Hepatocyte (in vitro differentiated cells): ENCODE measurements at regions not wholly inside any gene's neighbourhood (a gene's known extent, or its start where the extent isn't known, plus 50 kb on each side); places are given as distances from the start of the nearest gene placed in this dataset.

Source experiments
- CTCF ChIP-seq: fragments of 200-600 bp; sonication (generic); IDR thresholded peaks from 2 replicates; pipeline ENCODE4 v1.5.1; 2016; ENCODE audit warnings: antibody characterized with exemption, mild to moderate bottlenecking; ENCODE audit not compliant: poor library complexity
- EZH2 ChIP-seq: fragments of 200-600 bp; sonication (generic); IDR thresholded peaks from 2 replicates; pipeline ENCODE4 v1.6.1; 2016; ENCODE audit warnings: antibody characterized with exemption, mild to moderate bottlenecking, borderline replicate concordance
- EZH2phosphoT487 ChIP-seq: fragments of 200-600 bp; sonication (generic); IDR thresholded peaks from one replicate; pipeline ENCODE4 v1.6.1; 2018; ENCODE audit warnings: antibody characterized with exemption, mild to moderate bottlenecking, low read depth, moderate library complexity; ENCODE audit not compliant: unreplicated experiment, severe bottlenecking

GRCh38 chr2:187118331-187119099, 269.5 kb upstream of the ZSWIM2 start:
- no peak for TF ChIP-seq EZH2
- no peak for TF ChIP-seq CTCF
- no peak for TF ChIP-seq EZH2phosphoT487
